HG03159 (cell line): ENCODE measurements at regions not wholly inside any gene's neighbourhood (a gene's known extent, or its start where the extent isn't known, plus 50 kb on each side); places are given as distances from the start of the nearest gene placed in this dataset.
A peak's percentile ranks its signal among the peaks of the same experiment; 100 is the strongest.

Experiments
- ATAC-seq: cut with Tn5 transposase; IDR thresholded peaks from one replicate; pipeline ENCODE4 v1.9.1; 2021; ENCODE audit warnings: mild to moderate bottlenecking, moderate library complexity; ENCODE audit not compliant: unreplicated experiment

DNA sequence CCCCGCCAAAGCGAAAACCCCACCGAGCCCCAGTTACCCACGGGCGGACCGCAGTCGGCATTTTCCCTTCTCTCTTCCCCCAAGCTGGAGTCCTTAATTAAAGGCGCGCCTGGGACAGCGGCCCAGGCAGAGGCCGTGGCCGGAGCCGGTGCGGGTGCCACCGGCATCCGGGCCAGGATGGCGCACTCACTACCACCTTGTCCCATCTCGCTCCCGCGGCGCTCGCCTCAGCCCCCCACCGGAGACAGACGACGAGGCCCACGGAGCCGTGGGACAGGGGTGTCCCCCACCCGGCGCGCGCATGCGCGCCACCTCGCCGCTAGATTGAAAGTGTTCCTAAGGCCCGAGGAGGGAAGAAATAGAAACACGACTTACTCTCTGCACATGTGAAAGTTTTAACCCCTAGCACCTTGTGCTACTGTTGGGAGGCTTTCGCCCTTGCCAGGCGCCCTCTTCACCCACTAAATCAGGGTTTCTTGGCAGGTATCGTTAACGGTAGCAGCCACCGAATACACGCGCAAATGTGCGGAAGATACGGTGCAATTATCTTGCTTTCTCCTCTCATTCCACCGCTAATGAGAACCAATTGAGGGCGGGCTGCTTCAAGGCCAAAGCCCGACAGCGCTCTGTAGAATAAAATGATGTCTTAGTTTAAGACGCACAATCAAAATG lies 64.3 kb upstream of the CCDC160 start:
- ATAC-seq = peak; percentile 36

GRCh38 chrX:134173541-134174272 lies 63.3 kb upstream of the CCDC160 start:
- no peak for ATAC-seq

- ATAC-seq = no peak
Observed at GRCh38 chrX:134174273-134174660, 62.7 kb upstream of the CCDC160 start.

DNA sequence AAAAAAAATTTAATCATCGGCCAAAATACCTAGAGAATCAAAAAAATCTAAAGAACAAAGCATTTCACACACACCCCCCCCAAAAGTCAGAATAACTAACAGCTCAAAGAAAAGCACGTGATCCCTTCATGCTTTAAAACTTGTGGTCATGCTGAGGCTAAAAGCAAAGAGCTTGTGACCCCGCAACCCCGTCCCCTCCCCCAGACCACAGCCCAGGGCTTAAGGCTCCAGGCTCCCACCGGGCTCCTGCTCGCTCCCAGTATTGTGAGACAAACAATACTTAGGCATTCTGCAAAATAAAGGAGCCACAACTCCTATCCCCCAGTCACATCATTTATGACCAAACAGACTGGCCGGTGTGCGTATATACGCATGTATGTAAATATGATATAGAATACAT lies 62.1 kb upstream of the CCDC160 start:
- ATAC-seq = no peak

DNA sequence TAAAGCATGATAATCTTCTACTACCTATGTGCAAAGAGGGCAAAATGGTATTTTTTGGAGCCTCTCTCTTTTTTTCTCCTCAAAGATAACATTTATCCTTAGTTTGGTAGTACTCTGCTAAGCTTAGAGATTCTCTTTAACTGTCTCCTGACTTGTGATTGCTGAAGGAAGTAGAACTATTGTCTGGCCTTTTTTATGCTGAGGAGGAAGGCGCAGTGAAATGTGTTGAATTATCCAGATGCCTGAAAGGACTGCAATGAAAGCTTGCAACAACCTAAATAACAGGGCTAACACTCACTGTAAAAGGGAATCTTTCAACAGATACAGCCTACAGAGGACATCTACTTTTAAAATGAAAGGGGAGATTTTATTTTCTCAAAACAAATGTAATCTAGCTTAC lies 59.5 kb upstream of the CCDC160 start:
- no peak for ATAC-seq

DNA sequence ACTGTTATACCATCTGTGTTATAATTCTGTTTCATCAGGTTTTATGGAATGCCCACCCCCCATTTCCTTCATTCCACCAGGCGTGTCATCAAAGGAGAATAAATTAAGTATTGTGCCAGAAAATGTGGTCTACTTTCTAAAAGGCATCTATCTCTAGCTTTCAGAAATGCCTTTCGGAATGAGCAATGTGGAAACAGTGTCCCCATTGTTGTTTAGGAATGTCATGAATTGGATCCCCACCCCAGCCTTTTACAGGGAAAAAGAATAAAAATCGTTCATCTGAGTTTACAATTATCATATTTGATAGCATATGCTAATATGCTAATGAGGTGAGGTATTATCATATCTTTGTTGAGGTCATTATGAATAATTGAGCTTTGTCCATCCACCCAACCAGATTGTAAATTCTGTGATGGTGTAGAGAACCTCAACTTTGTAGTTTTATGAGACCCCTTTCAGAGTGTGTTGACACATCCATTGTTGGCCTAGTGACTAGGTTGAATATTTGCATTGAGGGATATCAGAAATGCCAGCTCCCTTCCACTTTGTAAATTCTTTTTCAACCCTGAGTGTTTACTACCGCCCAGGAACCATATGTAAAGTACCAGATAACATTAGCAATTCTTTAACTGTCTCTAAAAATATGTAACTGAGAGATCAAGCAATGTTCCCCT lies 56.2 kb upstream of the CCDC160 start:
- ATAC-seq = no peak

DNA sequence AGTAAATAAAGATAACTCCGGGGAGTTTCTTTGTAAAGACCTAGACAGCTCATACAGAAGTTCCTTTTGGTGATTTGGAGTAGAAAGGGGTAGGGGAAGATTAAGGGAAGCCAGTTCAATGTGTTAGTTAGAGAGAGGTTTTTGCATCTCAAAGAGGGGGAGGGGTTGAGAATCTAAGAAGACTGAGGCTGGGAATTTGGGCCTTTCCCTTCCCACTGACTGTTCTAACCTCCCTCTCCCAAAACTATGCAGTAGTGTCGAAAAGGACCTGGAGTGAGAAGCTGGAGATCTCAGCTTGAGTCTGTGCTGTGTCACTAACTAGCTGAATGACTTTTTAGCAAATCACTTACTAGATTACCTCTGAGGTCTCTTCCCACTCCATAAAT lies 55.7 kb upstream of the CCDC160 start:
- no peak for ATAC-seq

- ATAC-seq = no peak
Observed at GRCh38 chrX:134183665-134184064, 53.3 kb upstream of the CCDC160 start.

DNA sequence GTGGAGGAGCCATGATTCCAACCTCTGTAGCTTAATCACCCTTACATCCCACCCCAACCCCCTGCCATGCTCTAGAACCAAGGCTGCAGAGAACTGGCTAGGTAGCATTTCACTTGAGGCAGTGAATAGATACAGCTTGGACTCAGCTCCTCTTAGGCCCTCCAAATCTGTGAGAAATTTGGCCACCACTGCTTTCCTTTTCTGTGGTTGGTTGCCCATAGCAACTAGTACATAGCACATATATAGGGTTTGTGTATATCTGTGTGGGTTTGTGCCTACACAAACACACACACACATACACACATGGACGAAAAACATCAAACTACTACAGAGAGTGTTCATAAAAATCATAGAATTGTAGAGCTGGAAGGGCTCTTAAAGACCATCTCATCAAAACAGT lies 52.0 kb upstream of the CCDC160 start:
- no peak for ATAC-seq

GRCh38 chrX:134186362-134187121 lies 50.4 kb upstream of the CCDC160 start:
- peak; percentile 79 for ATAC-seq
